ENCODE measurements at regions not wholly inside any gene's neighbourhood (a gene's known extent, or its start where the extent isn't known, plus 50 kb on each side); places are given as distances from the start of the nearest gene placed in this dataset.
A peak's percentile ranks its signal among the peaks of the same experiment; 100 is the strongest.

DNA sequence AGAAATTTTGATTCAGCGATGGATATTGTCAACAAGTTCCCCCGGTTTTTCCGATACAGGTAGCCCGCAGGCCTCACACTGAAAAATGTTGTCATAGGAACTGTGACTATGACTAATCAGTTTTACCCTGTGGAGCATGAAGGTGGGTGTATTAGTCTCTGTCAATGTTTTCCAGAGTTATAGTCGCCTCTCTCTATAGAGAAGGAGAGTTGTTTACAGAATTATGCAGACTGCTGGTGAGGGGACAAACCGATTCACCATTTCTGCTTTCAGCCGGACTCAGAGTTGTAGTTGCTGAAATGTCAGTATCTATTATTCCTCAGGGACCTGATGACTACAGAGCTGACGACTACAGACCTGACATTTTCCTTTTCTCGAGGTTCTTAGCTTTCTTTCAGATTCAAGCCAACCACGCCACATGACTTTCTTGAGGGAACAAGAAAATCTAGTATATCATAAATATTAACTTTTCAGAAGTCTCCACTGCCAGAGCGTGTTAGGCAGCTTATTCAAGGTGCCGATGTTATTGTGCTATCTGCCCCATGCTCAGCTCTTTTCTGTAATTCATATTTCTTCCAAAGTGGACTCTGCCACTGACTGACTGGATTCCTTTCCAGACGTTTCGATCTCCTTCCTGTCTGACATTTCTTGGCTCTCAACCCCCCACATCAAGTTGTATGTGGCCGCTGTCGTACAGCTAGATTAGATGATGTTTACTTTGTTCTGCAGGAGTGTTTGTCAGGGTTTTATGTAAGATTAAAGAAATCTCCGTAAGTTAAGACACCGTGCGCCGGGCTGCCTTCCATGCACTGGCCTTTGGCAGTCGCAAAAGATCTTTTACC, 178.1 kb downstream of the FGF1 start:
- no peak for DNase-seq

DNA sequence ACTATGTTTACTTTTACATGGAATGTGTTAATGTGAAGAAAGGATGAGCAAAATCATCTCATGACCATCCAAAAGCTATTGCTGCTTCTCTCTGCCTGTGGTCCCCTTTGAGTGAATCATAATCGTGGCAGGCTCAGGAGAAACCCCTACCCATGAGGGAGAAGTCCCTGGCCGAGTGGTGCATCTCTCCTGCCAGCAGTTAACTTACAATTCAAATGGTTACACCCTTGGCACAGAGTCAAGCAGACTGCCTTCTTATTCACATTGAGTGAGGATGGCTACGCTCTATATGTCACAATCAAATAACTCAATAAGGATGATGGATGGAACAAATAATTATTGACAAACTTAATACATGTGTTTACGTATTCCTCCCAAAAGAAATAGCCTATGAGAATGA, 179.1 kb downstream of the FGF1 start:
- DNase-seq, result peak; percentile 59

DNA sequence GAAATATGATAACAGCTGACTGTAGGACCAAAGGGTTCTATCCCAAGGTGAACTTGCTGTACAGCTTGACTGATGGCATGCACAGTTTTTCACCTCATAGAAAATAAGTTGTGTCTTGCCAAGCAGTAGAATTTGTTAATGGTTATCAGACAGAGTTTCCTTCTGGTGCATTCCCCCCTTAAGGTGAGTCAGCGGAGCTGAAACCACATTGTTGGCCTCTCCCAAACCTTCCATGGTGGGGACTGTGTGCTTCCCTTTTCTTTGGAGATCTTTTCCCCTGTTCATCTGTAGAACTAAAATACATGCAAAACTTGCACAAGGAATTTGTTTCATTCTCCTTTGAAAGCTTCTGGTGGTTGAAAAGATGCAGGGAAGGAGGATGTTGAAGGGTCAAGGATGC, 179.8 kb downstream of the FGF1 start:
- DNase-seq, result no peak

DNA sequence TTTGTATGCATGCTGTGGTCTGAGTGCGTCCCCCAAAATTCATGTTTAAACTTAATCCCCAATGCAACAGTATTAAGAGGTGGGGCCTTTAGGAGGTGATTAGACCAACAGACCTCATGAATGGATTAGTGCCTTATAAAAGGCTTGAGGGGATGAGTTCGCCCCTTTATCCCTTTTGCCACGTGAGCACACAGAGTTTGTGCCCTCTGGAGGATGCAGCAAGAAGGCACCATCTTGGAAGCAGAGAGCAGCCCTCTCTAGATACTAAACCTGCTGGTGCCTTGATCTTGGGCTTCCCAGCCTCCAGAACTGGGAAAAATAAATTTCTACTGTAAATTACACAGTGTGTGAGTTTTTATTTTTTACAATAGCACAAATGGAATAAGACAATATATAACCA, 177.1 kb upstream of the SPRY4 start:
- no peak for DNase-seq

DNA sequence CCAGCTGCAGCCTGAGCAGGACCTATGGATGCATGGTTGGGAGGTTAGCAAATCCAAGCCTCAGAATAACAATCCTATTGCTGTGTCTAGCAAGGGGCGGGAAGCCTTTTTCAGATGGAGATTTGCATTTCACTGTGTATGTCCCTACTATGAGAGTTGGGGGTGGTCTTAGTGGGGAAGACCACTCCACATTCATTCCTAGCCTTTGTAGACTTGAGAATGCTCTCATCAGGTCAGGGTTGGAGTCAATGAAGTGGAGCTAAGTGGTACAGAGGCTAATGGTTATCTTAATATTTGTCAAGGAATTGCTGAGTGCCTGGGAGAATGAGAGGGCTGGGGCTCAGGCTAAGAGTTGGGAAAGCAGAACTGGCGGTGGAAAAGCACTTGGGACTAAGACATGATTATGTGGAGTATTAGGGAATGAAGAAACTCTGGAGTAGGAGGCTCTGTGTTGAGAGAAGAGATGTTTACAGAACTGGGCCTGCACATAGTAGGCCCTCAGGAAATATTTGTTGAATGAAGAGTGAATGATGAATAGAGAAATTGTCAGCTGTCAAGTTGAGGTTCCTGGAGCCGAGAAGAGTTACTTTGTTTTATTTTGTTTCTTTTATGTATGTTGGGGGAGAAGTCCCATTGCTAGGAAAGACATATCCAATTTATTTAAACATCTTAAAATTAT, 175.5 kb upstream of the SPRY4 start:
- DNase-seq, result no peak

DNA sequence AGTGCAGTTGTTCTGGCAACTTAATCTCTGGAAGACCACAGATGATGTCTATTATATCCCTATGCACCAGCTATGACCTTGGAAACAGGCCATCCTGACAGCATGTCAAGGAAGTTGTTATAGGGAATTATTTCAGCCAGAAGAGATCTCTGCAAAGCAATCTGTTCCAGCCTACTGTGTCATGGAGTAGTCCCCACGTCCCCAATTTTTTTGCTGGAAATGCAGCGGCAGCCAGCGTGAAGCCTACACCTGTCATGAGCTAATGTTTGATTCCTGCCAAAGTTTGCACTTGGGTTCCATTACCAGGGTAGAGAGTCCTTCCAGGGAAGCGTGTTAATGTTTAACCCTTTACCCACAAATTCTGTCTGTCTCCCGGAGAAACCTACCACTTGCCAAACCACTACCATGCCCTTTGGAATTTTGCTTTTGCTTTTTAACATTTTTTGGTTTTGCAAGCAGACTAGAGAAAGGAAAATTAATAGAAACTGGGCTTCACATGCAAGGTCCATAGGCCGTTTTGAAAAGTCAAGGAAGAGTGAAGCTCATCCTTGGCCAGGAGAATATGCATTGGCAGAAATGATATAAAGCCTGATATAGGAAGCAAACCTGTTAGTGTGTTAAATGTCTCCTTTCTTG, 174.9 kb upstream of the SPRY4 start:
- peak; percentile 95 for DNase-seq

DNA sequence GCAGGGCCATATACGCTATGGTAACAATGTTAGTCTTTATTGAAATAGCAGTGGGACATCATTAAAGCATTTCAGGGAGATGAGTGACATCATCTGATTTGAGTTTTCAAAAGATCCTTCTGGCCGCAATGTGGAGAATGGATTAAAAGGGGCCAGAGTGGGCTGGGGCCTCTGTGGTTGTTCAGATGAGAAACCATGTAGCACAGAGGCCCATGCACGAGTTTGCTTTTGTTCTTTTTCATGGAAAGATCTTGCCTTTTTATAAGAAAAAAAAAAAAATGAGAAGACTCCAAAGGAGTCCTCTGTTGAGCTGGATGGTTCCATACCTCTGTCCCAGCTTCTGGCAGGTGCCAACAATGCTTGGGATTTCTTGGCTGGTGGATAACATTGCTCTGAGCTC, 173.5 kb upstream of the SPRY4 start:
- DNase-seq, result no peak

DNA sequence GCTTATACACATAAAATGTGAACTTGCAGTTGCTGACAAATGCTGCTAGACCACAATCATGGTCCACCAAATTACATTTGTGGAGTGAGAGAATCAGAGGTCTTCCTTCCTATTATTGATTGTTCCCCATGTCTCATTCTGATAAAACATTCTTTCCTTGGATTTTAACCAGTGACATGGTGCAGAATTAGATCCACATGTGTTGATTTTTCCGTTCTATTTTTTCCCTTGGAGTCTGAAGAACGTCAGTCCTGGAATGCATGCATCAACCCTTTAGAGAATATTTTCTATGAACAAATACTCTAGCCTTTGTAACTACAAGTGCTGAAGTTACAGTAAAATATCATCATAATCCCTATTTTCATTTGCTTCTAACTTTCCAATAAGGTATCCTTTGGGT, 170.7 kb upstream of the SPRY4 start:
- DNase-seq, result no peak

DNA sequence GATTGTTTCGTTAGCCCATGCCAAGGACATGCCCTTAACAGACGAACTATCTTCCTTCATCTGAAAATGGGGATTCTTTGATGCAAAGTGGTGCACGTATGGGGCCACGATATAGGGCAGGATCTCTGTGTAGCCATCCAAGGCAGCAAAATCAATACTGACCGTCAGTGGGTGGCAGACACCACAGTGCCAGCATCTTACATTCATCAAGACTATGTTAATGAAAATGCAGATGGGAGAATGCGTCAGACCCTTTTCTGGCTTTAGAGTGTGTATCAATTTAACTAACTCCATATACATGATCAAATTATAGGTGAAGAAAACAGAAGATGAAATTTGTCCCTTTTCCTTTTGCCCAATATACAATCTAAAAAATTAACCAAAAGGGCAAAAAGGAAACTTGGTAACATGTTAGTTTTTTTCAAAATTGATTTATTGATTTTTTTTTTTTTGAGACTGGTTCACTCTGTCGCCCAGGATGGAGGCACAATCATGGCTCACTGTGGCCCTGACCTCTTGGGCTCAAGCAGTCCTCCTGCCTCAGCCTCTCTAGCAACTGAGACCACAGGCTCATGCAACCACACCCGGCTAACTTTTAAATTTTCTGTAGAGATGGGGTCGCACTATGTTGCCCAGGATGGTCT, 169.2 kb upstream of the SPRY4 start:
- DNase-seq, result no peak

DNA sequence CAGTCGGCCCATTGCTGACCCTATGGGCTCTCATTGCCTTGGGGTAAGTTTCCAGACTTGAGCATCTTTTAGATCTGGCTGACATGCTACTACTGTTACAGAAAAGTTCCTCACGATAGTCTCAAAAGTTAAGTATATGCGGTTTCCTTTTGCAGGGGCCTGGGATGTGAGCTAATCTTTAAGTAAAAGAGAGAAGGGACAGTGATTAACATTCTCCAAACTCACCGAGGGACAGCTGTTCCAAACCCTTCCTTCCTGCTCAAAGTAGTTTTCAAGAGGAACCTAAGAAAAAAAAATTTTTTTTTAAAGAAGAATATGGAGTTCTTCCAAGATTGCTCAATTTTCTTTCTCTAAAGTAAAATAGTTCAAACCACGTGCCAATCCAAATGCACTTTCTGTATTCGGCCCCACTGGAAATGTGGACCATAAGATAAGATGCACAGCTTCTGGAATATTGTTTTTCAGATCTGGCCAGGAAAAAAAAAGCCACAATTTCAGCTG, 168.0 kb upstream of the SPRY4 start:
- DNase-seq, result peak; percentile 68

DNA sequence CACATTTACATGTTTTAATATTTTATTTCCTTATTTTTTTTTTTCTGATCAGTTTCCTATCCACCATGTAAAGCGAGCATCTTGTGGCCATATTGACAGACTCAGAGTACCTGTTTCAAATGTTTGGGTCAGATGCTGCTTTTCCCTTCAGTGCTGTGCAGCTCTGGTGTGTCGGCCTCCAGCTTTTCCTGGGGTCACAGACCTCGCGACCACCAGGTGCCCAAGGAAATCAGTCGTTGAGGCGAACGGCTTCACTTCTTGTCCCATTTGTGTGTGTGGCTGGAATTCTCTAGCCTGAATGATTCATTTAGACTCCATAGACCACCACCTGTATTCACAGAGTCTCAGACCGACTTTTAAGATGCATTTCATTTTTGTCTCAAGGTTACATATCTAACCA, 166.9 kb upstream of the SPRY4 start:
- DNase-seq, result no peak

DNA sequence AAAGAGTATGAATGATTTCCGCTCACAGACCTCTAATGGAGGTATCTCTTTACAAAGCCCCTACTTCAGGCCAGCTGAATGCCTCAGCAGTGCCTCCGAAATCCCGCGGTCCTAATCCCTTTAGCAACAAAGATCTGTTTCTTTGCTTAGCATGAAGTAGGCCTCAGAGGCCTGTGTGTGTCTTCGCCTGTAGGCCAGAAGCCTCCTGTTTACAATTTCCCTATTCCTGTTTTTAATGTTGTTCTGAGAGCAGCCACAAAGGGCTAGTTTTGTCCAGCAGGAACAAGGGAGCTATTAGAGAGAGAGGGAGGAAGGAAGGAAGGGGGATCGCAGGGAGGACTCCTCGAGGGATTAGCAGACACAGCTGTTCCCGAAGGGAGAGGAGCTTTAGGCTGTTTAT, 166.4 kb upstream of the SPRY4 start:
- peak; percentile 77 for DNase-seq

DNA sequence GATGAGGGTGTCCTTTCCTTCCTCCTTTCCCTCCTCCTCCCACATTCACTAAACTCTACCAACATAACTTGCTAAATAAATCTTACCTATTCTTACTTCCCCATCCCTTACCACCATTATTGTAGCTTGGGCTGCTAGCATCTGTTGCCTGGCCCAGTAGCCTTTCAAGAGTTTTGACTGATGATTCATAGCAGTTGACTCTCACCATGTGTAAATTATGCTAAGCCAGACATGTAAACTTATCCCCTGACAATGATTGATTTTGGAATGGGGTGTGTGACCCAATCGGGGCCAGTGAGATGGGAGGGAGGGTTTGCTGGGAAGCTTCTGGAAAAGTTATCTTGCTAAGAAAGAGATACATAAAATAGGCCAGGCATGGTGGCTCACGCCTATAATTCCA, 161.8 kb upstream of the SPRY4 start:
- DNase-seq, result no peak

DNA sequence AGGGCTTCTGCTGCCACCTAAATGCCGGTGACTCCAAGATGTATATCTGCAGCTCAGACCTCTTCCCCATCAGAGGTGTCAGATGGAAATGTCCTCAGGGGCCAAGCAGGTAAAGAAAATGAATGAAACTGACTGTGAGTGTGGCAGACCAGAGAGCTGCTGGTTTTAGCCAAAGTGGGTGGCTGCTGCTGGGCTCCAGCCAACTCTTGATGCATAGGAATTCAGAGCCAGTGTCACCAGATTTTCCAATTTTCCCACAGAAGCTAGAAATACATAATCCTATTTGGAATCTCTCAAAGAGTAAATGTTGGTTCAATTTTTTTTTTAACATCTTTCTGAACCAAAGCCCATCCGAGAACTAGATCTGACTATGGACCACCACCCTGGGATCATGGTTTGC, 161.2 kb upstream of the SPRY4 start:
- DNase-seq, result no peak

DNA sequence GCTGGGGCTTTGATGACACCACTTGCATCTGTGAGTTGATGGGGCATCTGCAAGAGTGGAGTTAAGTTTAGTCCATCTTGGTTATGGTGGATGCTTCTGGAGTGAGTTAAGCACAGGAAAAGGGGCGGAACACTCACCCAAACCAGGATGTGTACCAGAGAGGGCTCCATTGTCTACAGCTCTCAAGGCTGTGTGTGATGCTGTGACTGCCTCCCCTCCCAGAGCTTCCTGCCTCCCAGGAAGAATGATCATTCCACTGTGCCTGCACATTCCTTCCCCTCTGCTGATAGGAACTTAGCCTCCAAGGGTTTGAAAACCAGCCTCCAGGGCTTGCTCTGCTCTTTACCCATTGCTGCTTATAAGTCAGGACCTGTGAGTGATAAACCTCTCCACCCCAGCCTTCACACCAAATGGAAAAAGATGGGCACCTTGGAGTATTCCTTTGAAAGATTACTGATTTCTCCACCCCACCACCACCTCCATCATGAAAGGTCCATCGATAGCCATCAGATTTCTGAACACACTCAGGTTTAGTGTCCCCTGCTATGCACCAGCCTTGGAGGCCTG, 160.1 kb upstream of the SPRY4 start:
- no peak for DNase-seq

DNA sequence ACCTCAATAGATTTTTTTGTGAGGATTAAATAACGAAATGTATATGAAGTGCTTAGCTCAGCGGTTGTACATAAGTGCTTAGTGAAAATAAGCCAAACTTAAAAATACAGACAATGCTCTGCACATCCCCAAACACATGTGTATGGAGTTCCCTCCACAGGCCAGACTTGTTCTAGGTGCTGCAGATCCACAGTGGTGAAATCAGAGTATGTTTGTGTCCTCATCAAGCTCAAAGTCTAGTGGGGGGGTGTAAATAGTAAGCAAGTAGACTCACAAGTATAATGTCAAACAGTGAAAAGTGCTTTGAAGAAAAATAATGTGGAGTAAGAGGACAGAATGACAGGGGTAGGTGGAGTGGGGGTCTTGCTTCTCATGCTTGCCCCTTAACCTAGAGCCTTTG, 157.4 kb upstream of the SPRY4 start:
- no peak for DNase-seq

DNA sequence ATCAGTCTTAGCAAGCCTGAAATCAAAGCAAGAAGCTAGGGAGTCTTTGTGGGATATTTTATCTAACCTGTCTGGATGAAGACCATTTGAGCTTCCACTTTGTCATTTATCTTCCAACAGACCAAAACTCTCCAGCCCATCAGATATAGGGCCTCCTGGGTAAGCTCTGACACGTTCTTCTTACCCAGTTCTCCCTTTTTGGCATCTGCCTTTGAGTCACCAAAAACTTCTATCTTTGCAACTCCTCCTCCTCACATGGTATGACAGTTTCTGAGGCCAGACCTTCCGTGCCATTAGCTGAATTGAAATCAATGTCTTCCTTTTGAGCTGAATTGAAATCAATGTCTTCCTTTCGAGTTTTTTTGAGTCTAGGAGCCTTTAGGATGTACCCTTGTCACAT, 156.6 kb upstream of the SPRY4 start:
- no peak for DNase-seq

DNA sequence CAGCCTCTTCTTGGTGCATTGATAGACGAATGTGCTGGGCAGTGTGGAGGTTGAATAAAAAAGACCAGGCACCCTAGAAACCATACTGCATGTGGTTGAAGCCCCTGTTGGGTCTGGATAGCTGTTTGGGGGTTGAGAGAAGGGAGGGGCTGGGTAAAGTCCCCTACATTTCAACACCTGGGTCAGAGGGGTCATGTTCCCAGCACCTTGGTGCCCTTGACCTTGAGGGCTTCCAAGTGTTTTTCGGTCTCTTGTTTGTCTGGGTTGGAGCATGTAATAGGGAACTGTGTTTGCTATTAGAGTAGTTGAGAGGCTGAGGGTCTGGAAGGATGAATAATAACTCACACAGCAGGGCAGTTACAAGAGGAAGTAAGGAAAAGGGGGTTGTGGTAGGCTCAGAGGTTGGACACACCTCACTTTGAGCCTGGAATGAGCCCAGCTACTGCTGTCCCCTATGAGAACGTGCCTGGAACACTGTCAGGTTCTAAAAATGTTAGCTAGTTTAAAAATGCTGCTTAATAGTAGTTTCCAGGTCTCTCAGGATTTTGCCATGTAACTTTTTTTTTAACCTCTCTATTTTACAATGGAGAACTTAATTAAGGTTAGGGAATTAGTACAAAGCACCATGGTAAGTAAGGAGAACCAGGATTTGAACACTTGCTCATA, 155.2 kb upstream of the SPRY4 start:
- no peak for DNase-seq

DNA sequence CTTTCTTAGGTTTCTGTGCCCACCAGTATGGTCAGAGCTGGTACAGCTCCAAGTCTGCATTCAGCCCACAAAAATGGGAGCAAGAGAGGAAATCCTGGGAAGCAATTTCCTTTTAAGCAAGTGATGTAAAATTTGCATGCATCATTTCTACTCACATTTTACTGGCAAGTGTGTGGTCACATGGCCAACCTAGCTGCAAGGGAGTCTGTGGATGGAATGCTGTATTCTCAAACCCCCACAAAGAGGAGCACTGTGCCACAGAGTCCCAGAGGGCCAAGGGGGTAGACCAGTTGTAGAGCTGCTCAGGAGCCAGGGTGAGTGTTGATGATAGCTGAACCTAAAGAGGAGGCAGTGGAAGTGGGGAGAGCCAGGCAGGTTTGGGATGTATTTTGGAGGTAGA, 154.3 kb upstream of the SPRY4 start:
- DNase-seq, result no peak

DNA sequence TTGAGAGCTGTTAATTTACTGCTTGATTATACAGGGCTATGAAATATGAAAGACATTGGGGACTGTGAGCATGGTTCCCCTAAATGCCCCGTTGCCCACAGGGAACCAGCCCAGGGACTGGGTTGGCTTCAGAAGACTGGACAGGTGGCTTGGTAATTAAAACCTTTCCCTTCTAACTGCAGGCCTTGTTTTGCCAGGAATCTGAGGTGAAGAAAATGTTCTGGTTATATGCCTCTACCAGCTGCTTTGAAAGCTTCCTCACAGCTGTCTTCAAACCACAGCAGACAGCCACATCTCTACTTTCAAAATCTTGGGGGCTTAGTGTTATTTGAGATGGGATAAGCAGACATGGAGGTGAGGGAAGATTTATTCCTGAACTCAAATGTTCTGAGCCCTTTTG, 153.3 kb upstream of the SPRY4 start:
- peak; percentile 62 for DNase-seq

DNA sequence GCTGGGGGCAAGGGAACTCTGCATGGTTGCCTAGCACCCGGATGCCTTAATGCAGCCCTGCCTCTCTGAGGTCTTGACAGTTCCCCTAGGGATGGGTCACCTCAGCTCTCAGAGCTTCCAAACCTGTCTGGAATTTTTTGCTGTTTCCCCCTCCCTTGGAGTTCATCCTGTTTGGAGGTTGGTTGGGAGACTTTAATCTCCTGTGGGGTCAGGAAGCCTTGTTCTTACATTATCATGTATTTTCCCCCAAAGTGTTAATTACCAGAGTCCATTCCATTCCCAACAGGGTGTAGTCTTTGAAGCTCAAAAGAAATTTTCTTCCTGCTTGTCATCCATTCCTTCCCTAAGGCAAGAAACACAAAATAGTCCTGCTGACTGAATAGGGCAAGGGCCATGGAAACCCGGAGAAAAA, 150.3 kb upstream of the SPRY4 start:
- no peak for DNase-seq

All from tongue (tissue), 1 donor.